Erythroblast (primary cell): ENCODE measurements at regions not wholly inside any gene's neighbourhood (a gene's known extent, or its start where the extent isn't known, plus 50 kb on each side); places are given as distances from the start of the nearest gene placed in this dataset.

Source experiments
- GATA1 ChIP-seq: IDR thresholded peaks from 2 replicates; pipeline ENCODE4 v1.6.1; 2011; ENCODE audit warnings: low read depth, mild to moderate bottlenecking, control low read depth, low read length, moderate library complexity
- POLR2A ChIP-seq: IDR thresholded peaks from 2 replicates; pipeline ENCODE4 v1.6.1; 2011; ENCODE audit warnings: mild to moderate bottlenecking, low read length

DNA sequence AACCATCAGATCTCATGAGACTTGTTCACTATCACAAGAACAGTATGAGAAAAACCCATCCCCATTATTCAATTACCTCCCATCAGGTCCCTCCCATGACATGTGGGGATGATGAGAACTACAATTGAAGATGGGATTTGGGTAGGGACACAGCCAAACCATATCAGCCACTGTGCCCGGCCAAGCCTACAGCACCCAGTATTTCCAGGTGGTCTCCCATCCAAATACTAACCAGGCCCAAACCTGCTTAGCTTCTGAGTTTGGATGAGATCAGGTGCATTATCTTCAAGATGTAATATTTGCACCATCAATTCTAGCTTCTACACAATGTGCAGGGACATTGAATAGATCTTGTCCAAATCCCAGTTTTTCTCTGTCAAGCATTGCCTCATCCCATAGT lies 196.9 kb downstream of the BAMBI start:
- no peak for TF ChIP-seq POLR2A
- no peak for TF ChIP-seq GATA1
